Panc1 (cell line): ENCODE measurements at regions not wholly inside any gene's neighbourhood (a gene's known extent, or its start where the extent isn't known, plus 50 kb on each side); places are given as distances from the start of the nearest gene placed in this dataset.

ENCODE experiments used
- CTCF ChIP-seq: fragments of 450-650 bp; IDR thresholded peaks from 2 replicates; pipeline ENCODE4 v1.5.1; 2017; ENCODE audit warnings: mild to moderate bottlenecking
- POLR2AphosphoS5 ChIP-seq: IDR thresholded peaks from 2 replicates; pipeline ENCODE4 v1.6.1; 2012; ENCODE audit warnings: mild to moderate bottlenecking, low read depth, low read length, moderate library complexity
- TF ChIP-seq, protein P1 (sequence below), 2 experiments: IDR thresholded peaks; 2 replicates each; pipeline ENCODE4 v1.6.1; 2011 to 2012; ENCODE audit warnings: low read depth in 2 of 2, control low read depth in 1 of 2, low read length in 1 of 2, mild to moderate bottlenecking in 1 of 2, moderate library complexity in 1 of 2; ENCODE audit not compliant: insufficient read depth in 1 of 2

GRCh38 chr13:62502588-62502987 is 1086.9 kb upstream of the PCDH20 start:
- no peak for TF ChIP-seq CTCF
- TF ChIP-seq, protein P1, sequence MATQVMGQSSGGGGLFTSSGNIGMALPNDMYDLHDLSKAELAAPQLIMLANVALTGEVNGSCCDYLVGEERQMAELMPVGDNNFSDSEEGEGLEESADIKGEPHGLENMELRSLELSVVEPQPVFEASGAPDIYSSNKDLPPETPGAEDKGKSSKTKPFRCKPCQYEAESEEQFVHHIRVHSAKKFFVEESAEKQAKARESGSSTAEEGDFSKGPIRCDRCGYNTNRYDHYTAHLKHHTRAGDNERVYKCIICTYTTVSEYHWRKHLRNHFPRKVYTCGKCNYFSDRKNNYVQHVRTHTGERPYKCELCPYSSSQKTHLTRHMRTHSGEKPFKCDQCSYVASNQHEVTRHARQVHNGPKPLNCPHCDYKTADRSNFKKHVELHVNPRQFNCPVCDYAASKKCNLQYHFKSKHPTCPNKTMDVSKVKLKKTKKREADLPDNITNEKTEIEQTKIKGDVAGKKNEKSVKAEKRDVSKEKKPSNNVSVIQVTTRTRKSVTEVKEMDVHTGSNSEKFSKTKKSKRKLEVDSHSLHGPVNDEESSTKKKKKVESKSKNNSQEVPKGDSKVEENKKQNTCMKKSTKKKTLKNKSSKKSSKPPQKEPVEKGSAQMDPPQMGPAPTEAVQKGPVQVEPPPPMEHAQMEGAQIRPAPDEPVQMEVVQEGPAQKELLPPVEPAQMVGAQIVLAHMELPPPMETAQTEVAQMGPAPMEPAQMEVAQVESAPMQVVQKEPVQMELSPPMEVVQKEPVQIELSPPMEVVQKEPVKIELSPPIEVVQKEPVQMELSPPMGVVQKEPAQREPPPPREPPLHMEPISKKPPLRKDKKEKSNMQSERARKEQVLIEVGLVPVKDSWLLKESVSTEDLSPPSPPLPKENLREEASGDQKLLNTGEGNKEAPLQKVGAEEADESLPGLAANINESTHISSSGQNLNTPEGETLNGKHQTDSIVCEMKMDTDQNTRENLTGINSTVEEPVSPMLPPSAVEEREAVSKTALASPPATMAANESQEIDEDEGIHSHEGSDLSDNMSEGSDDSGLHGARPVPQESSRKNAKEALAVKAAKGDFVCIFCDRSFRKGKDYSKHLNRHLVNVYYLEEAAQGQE (IDR thresholded peaks at IDR 0.05; ENCODE audit: insufficient read depth in 1 of 2, low read depth in 2 of 2, low read length in 1 of 2), result no peak
- no peak for TF ChIP-seq POLR2AphosphoS5
